Stimulated activated CD8-positive, alpha-beta memory T cell treated with anti-CD3 and anti-CD28 coated beads, Interleukin-15, amount 100 ng/mL, for 48 hours (primary cell): ENCODE measurements at regions not wholly inside any gene's neighbourhood (a gene's known extent, or its start where the extent isn't known, plus 50 kb on each side); places are given as distances from the start of the nearest gene placed in this dataset.

Experiments
- DNase-seq, 2 donors: peaks; one replicate each; pipeline ENCODE4 v3.0.0-alpha.2; 2020; ENCODE audit warnings: low read depth in 2 of 2

- no peak for DNase-seq
Observed at GRCh38 chr15:47301481-47301880, 415.8 kb upstream of the SEMA6D start.

DNA sequence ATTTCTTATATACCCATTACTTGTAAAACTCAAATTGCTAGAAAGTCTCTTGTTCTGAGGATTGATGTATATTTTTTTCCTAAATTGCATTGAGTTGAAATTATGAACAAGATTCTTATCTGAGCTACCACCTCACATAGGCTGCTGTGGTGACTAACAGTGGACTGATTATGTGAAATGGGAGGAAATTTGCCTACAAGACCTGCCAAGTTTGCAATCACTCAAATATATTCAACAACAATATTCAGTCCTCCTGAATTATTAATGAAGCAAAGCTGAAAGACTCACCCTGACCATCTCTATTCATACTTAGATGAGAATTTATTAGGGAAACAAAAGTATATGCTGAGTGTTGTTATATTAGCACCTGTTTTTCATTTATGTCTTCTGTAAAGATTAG, 412.6 kb upstream of the SEMA6D start:
- DNase-seq: no peak

GRCh38 chr15:47312161-47312560, 405.1 kb upstream of the SEMA6D start:
- DNase-seq: no peak

GRCh38 chr15:47326410-47327333, 390.6 kb upstream of the SEMA6D start:
- DNase-seq: no peak

GRCh38 chr15:47331829-47332393, 385.4 kb upstream of the SEMA6D start:
- DNase-seq: no peak

DNA sequence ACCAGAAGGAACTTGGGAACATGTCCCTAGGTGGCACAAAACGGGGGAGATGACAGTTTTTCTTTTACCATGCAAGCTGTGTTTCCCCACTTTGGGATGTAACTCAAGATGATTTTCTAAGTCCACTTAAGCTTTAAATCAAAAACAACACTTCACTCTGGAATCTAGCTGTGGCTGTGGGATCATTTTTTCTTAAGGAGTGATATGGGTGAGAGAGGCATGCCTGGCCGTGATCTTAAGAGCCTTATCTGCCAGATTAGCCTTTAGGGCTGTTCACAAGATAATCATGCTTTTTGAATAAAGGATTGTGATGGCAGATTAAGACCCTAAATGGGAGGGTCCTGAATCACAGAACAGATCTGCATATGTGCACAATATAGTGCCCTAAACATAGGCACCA, 384.8 kb upstream of the SEMA6D start:
- no peak for DNase-seq

GRCh38 chr15:47333734-47334133, 383.6 kb upstream of the SEMA6D start:
- no peak for DNase-seq

DNA sequence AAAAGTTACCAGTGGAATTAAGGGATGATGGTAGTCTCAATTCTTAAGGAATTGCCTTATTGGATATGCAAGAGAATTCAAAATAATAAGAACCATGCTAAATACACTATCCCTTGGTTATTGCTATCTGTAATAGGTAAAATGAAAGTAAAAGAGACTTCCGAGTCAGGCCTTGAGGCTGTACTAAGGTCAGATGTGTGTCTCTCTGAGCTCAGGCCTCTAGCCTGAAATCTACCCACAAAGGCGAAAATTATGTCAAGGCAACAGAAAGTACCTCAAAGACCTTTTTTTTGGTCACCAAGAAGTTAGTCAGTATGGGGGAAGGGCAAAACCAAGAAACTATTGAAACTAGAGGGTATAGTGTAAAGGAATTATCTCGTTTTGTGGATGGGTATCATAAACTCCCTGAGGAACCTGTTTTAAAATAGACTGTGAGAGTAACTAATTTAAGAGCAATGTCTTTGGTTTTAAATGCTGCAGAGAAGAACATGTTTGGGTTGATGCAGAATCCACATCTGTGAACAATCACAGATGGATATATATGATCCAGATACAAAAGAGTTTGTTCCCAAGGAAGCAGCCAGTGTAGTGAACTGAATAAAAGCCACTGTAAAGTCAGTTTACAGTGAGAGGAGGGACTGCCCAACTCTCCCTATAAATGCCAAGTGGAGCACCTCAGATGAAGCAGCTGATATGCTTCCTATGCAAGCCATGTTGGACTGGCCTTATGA, 382.3 kb upstream of the SEMA6D start:
- DNase-seq: no peak

DNA sequence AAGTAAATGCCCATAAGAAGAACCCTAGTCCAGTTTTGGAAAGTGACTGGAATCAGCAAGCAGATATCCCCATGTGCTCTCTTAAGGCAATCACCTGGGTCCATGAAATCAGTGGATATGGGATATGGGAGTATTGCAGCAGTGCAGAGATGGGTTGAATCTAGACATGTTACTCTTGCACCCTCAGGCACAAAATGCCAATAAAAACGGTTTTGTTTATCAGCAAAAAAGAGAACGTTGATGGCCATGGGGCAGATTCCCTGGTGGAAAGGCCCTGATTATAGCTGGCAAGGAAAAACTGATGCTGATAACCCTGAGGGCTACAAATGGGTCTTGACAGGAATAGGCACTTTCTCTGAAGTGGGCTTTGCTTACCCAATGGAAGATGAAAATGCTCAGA, 380.2 kb upstream of the SEMA6D start:
- DNase-seq: no peak

- no peak for DNase-seq
Observed at GRCh38 chr15:47337836-47338235, 379.5 kb upstream of the SEMA6D start.

- DNase-seq: no peak
Observed at GRCh38 chr15:47338771-47339170, 378.5 kb upstream of the SEMA6D start.

GRCh38 chr15:47339800-47340570, 377.3 kb upstream of the SEMA6D start:
- DNase-seq: no peak

DNA sequence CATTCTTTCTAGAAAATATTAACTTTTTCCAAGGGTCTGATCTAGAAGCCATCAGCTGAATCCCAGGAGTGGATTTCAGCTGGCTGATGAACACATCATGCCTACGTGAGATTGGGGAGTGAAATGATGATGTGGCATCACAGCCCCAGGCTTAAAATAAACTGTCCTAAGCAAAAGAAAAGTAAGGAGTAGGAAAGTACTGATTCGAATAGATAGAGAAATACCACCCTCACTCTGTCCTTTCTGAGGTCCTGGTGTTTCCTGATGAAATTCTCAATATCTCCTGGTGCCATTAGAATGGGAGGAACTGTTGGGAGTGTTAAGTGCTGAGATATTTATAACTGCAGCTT, 376.8 kb upstream of the SEMA6D start:
- DNase-seq: no peak

DNA sequence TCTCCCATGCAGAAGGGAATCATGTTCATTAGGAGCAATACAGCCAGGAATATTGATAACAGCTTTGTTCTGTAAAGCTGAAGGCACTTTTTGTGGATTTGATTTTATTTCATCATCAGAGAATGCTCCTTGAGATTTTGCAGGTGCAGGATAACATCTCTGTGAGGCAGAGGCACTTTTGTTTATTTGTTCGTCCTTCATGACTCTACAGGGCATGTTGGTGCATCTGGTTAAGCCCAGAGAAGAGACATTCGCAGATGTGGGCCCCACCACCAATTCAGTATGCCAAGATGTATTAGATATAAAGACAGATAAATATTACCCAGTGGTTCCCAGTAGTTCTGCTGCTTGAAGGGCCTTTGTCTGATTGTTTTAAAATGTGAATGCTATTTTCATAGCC, 368.1 kb upstream of the SEMA6D start:
- DNase-seq: no peak

- no peak for DNase-seq
Observed at GRCh38 chr15:47351501-47351900, 365.8 kb upstream of the SEMA6D start.

- DNase-seq: no peak
Observed at GRCh38 chr15:47352217-47352616, 365.1 kb upstream of the SEMA6D start.

GRCh38 chr15:47355759-47356158, 361.5 kb upstream of the SEMA6D start:
- DNase-seq: no peak

DNA sequence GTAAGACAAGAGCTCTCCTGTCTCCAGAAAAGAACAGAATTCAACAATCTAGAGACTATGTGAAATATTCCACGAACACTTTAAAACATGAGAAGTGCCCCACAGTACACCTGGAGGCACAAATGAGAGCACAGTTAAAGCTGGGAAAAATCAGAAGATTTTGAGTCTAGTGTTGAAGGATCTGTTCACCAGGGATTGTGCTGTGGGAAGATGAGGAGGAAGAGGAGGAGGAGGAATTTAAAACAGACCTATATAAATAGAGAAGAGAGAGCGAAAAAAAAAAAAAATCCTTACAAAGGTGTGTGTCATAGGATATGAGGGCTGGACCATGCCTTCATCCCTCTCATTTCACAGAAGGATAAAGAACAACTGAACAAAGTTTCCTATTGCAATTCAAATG, 361.0 kb upstream of the SEMA6D start:
- no peak for DNase-seq

- DNase-seq: no peak
Observed at GRCh38 chr15:47358876-47359275, 358.4 kb upstream of the SEMA6D start.

DNA sequence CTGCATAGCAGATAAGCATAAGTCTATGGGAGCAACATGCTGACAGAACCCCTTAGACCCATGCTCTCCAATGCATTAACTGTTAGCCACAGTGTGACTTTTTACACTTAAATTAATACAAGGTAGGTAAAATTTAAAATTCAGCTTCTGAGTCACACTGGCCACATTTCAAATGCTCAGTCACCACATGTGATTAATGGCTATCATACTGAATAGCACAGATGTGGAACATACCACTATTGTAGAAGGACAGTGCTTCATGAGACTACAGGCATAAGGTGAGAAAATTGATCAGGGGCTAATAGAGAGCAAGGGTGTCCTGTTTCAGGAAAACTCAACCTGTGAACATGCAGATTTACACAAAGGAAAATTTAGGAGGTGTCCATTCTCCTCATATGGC, 357.0 kb upstream of the SEMA6D start:
- no peak for DNase-seq

DNA sequence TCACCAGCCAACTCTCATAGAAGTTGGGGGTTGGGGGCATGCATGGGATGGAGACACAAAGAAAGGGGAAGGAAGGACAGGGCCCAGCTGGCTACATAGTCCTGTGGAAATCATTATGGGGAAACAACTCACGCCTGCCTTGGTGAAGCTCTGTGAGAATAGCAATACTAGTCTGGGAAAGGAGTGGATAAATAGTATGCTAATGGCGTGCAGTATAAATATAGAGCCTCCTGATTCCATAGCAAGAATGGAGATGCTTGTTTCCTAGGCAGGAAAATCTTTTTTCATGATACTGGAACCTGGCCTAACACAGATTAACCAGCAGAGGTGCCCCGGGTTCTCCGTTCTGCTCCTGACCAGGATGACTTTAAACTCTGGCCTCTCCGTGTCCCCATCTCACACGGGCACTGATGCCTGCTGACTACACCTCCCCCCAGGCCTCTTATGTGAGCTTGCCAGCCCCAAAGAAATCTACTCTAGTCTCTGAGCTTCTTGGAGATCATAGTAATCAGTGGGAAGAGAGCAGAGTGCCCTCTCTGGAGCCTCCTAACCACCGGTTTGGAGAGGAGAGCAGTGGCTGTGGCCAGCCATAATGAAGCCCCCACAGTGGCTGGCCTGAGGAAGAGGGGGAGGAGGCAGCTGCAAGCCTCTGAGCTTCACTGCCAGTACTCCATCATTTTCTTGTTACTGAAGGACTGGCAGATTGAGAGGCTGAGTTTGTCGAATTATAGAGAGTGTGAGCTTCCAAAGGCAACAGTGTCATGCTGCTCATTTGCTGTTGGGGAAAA, 355.0 kb upstream of the SEMA6D start:
- no peak for DNase-seq
